Small intestine (tissue), 7 donors: ENCODE measurements at regions not wholly inside any gene's neighbourhood (a gene's known extent, or its start where the extent isn't known, plus 50 kb on each side); places are given as distances from the start of the nearest gene placed in this dataset.
"Not testable (repeated sequence)": the region's sequence is repeated elsewhere in the genome, so short reads cannot be mapped to it uniquely, and the experiment has no call there.

Source experiments
- DNase-seq, 2 donors: peaks; one replicate each; pipeline versions ENCODE4 v3.0.0 to v3.0.0-alpha.2; 2013
- FAIRE-seq: peaks from 2 replicates; lab custom pipeline; 2012; peaks lifted over from hg19 to GRCh38; lab: Jason Lieb, UNC
- H3K27ac ChIP-seq, 3 donors: one replicate each; pipeline ENCODE4 v1.5.1; 2013; ENCODE audit warnings: low read length in 2 of 3, mild to moderate bottlenecking in 2 of 3, control low read depth in 1 of 3, inconsistent platforms in 1 of 3, low read depth in 1 of 3, moderate library complexity in 1 of 3
- H3K27me3 ChIP-seq, 3 donors: one replicate each; pipeline ENCODE4 v1.6.1; 2013; ENCODE audit warnings: low read length in 3 of 3, inconsistent platforms in 1 of 3; ENCODE audit not compliant: control insufficient read depth in 3 of 3, insufficient read depth in 3 of 3
- H3K36me3 ChIP-seq, 3 donors: one replicate each; pipeline ENCODE4 v1.6.1; 2013; ENCODE audit warnings: low read length in 3 of 3, inconsistent platforms in 1 of 3, low read depth in 1 of 3, mild to moderate bottlenecking in 1 of 3, moderate library complexity in 1 of 3; ENCODE audit not compliant: control insufficient read depth in 3 of 3, insufficient read depth in 2 of 3
- H3K4me1 ChIP-seq, 3 donors: one replicate each; pipeline ENCODE4 v1.6.1; 2013; ENCODE audit warnings: low read length in 2 of 3, inconsistent platforms in 1 of 3, low read depth in 1 of 3, mild to moderate bottlenecking in 1 of 3, moderate library complexity in 1 of 3; ENCODE audit not compliant: control insufficient read depth in 3 of 3, insufficient read depth in 2 of 3
- H3K4me3 ChIP-seq, 3 donors: one replicate each; pipeline ENCODE4 v1.5.1; 2013; ENCODE audit warnings: low read length in 3 of 3, control low read depth in 1 of 3, inconsistent platforms in 1 of 3, low read depth in 1 of 3, mild to moderate bottlenecking in 1 of 3, moderate library complexity in 1 of 3
- H3K9me3 ChIP-seq, 2 donors: one replicate each; pipeline ENCODE4 v1.6.1; 2013; ENCODE audit warnings: low read depth in 1 of 2, low read length in 1 of 2; ENCODE audit not compliant: control insufficient read depth in 2 of 2, insufficient read depth in 1 of 2
- WGBS, 3 donors: extraction: QIAGEN DNeasy Blood & Tissue Kit; methylation state at CpG; one replicate each; pipeline ENCODE4 v1.1.7; 2013; 5-methylcytosine and 5-hydroxymethylcytosine counted together
- donor health status: healthy with polysubstance abuse.
- donor health status: control.
- donor health status: control.
- donor health status: Bipolar disorder and iron deficiency.
- donor health status: healthy.

DNA sequence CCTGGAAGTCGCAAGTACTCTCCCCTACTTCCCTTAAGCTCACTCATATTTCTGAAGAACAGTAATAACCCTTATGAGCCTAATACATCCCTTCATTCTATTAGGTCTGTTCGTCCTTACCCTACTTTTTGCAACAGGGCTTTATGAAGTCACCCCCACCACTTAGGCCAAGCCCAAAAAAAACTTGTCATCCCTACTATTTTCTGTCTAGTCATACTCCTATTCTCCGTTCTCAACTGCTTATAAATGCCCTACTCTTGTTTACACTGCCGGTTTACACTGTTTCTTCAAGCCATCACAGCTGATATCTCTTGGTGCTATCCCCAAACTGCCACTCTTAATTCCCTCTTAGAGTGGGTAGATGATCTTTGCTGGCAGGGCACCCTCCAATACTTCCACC, 458.2 kb upstream of the GRM7 start:
- DNase-seq, H3K27ac ChIP-seq, H3K9me3 ChIP-seq, H3K36me3 ChIP-seq, FAIRE-seq, H3K27me3 ChIP-seq, H3K4me1 ChIP-seq, H3K4me3 ChIP-seq: not testable (repeated sequence)
- 82 to 88% (median 83%) methylated on average over 4 of the region's 4 CpGs for WGBS, 3 donors

DNA sequence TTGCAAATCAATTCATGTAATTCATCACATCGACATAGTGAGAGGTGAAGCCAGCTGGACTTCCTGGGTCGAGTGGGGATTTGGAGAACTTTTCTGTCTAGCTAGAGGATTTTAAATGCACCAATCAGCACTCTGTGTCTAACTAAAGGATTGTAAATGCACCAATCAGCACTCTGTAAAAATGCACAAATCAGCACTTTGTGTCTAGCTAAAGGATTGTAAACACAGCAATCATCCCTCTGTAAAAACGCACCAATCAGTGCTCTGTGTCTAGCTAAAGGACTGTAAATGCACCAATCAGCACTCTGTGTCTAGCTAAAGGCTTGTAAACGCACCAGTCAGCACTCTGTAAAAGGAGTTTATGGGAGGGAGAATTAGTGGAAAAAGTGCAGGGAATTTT, 454.0 kb upstream of the GRM7 start:
- WGBS, 3 donors, result 77 to 84% (median 79%) methylated on average over 4 of the region's 4 CpGs
- not testable (repeated sequence) for H3K4me3 ChIP-seq, DNase-seq, H3K27me3 ChIP-seq, H3K4me1 ChIP-seq, H3K9me3 ChIP-seq, FAIRE-seq, H3K36me3 ChIP-seq, H3K27ac ChIP-seq

DNA sequence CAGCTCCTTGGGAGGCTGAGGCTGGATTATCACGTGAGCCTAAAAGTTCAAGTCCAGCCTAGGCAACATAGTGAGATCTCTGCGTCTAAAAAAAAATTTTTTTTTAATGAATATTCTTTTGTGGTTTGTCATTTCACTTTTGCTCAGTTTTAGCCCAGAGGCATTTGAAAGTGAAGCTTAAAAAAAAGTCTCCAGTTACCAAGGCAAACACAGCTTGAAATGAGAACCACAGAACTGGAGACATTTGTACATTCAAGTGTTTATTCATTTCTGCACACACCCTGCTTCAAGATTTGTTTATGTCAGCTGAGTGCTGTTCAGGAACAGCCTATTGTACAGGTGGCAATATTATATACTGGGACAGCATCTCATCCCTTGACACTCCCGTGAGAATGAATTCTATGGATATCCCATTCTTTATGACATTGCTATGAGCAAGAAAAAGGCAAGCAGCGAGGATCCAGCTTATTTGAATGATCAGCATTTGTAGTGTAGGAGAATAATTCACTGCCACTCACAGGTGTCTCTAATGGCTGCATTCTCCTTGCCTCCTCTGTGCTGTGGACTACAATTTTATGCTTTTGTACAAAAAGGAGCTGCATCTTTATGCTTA, 444.8 kb upstream of the GRM7 start:
- DNase-seq, result no peak
- H3K27ac ChIP-seq, result no peak overlapping the region
- H3K36me3 ChIP-seq, result no peaks in the 10 kb centered on the region
- 69 to 78% (median 70%) methylated on average over 4 of the region's 4 CpGs for WGBS, 3 donors
- no peaks in the 10 kb centered on the region for H3K27me3 ChIP-seq
- FAIRE-seq, result no peak
- H3K9me3 ChIP-seq, result no peaks in the 10 kb centered on the region
- H3K4me1 ChIP-seq, result no peaks in the 10 kb centered on the region
- H3K4me3 ChIP-seq, result no peak overlapping the region

- Histone ChIP-seq H3K4me3 (no peak overlapping the region), H3K4me1 (no peaks in the 10 kb centered on the region), H3K27ac (no peak overlapping the region), H3K36me3 (no peaks in the 10 kb centered on the region), H3K27me3 (no peaks in the 10 kb centered on the region), H3K9me3 (no peaks in the 10 kb centered on the region)
- no peak for DNase-seq
- no peak for FAIRE-seq
- 67 to 80% (median 68%) methylated on average over 4 of the region's 4 CpGs for WGBS, 3 donors
These were observed 443.7 kb upstream of the GRM7 start for GRCh38 chr3:6417174-6417573.

DNA sequence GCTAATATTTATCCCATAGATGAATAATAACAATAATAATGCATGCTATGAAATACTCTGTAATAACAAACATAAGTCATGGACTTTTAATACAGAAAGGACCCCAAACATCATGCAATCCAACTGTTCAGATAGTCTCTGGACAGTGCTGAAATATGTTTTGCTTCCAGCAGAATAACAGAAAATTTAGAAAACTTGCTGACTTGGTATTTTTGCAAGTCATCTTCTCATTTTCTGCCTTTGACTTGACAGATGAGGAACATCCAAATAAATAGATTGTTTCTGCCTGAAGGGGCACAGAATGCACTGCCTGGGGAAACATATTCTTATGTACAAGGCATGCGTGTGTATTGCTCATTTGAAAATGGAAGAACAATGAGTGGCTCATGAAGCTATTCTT, 442.4 kb upstream of the GRM7 start:
- Histone ChIP-seq H3K4me1 (no peaks in the 10 kb centered on the region), H3K4me3 (no peak overlapping the region), H3K9me3 (no peaks in the 10 kb centered on the region), H3K27ac (no peak overlapping the region), H3K27me3 (no peaks in the 10 kb centered on the region), H3K36me3 (no peaks in the 10 kb centered on the region)
- no peak for DNase-seq
- no peak for FAIRE-seq
- 88 to 98% (median 97%) methylated on average over 1 of the region's 1 CpG for WGBS, 3 donors

GRCh38 chr3:6421666-6422445, 439.1 kb upstream of the GRM7 start:
- 55 to 64% (median 61%) methylated on average over 4 of the region's 4 CpGs for WGBS, 3 donors
- H3K36me3 ChIP-seq, result no peaks in the 10 kb centered on the region
- no peak overlapping the region for H3K27ac ChIP-seq
- no peaks in the 10 kb centered on the region for H3K4me1 ChIP-seq
- no peak for DNase-seq
- FAIRE-seq, result no peak
- H3K9me3 ChIP-seq, result peaks cover 0 to 11% of the 10 kb centered on the region in 2 donors
- no peaks in the 10 kb centered on the region for H3K27me3 ChIP-seq
- no peak overlapping the region for H3K4me3 ChIP-seq

- 79 to 88% (median 80%) methylated on average over 6 of the region's 6 CpGs for WGBS, 3 donors
These were observed 435.6 kb upstream of the GRM7 start for GRCh38 chr3:6425289-6425820.

DNA sequence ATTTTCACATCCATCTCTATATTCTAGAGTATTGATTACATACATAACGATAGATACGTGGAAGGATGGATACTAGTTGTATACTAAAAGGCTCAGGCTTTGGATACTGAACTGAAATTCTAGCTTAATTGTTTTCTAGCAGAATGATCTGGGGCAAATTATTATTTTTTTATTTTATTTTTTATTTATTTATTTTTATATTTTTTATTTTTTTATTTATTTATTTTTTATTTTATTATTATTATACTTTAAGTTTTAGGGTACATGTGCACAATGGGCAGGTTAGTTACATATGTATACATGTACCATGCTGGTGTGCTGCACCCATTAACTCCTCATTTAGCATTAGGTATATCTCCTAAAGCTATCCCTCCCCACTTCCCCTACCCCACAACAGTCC, 432.6 kb upstream of the GRM7 start:
- not testable (repeated sequence) for FAIRE-seq, H3K27ac ChIP-seq, H3K4me1 ChIP-seq, H3K4me3 ChIP-seq, DNase-seq, H3K27me3 ChIP-seq, H3K36me3 ChIP-seq
- WGBS, 3 donors, result 92 to 100% (median 93%) methylated on average over 2 of the region's 2 CpGs
- H3K9me3 ChIP-seq, result peaks cover 0 to 11% of the 10 kb centered on the region in 2 donors

More at GRCh38 chr3:6425289-6425820, 435.6 kb upstream of the GRM7 start:
- H3K27me3 ChIP-seq, result no peaks in the 10 kb centered on the region
- H3K4me1 ChIP-seq, result no peaks in the 10 kb centered on the region
- no peaks in the 10 kb centered on the region for H3K36me3 ChIP-seq
- FAIRE-seq (no peak), DNase-seq (no peak)
- peaks cover 0 to 11% of the 10 kb centered on the region in 2 donors for H3K9me3 ChIP-seq
- no peak overlapping the region for H3K4me3 ChIP-seq
- no peak overlapping the region for H3K27ac ChIP-seq
